Right lobe of liver (tissue), 6 donors: ENCODE measurements at regions not wholly inside any gene's neighbourhood (a gene's known extent, or its start where the extent isn't known, plus 50 kb on each side); places are given as distances from the start of the nearest gene placed in this dataset.

ENCODE experiments used
- ATAC-seq, 4 donors: fragments of 200-7000 bp; cut with Tn5 transposase; one replicate each; pipeline ENCODE4 v1.9.1; 2020; ENCODE audit warnings: mild to moderate bottlenecking in 4 of 4, moderate library complexity in 4 of 4
- DNase-seq, 3 donors: peaks; one replicate each; pipeline ENCODE4 v3.0.0-alpha.2; 2020
- H3K27ac ChIP-seq, 3 donors: fragments of 200-600 bp; one replicate each; pipeline ENCODE4 v1.8.0; 2022
- H3K27me3 ChIP-seq, 2 donors: fragments of 200-600 bp; one replicate each; pipeline ENCODE4 v1.8.0; 2022
- H3K36me3 ChIP-seq, 4 donors: fragments of 200-600 bp; sonication (generic) in 1 of 4; one replicate each; pipeline versions ENCODE4 v1.5.1 to v1.8.0; 2017 to 2022; ENCODE audit warnings: control low read depth in 1 of 4
- H3K4me1 ChIP-seq, 4 donors: fragments of 200-600 bp; sonication (generic) in 1 of 4; one replicate each; pipeline versions ENCODE4 v1.5.1 to v1.8.0; 2017 to 2022; ENCODE audit warnings: control low read depth in 1 of 4
- H3K4me3 ChIP-seq, 3 donors: fragments of 200-600 bp; one replicate each; pipeline ENCODE4 v1.8.0; 2022
- H3K9me3 ChIP-seq, 4 donors: fragments of 200-600 bp; sonication (generic) in 1 of 4; one replicate each; pipeline versions ENCODE4 v1.5.1 to v1.8.0; 2017 to 2022; ENCODE audit warnings: control low read depth in 1 of 4
- POLR2A ChIP-seq: fragments of 450-650 bp; IDR thresholded peaks from one replicate; pipeline ENCODE4 v1.6.1; 2017; ENCODE audit warnings: antibody characterized with exemption, mild to moderate bottlenecking
- WGBS: methylation state at CpG from one replicate; pipeline ENCODE4 v1.1.6; 2018; ENCODE audit warnings: low coverage, low lambda C conversion rate; ENCODE audit not compliant: insufficient coverage; ENCODE audit errors: missing lambda C conversion rate; 5-methylcytosine and 5-hydroxymethylcytosine counted together
- intact Hi-C, 2 donors: fragments of 100-400 bp; cut with DNase I; formaldehyde crosslinking; loops; one replicate each; pipeline versions ENCODE4 v1.11.2 to v1.14.1; 2022
- TF ChIP-seq, protein P1 (sequence below), 4 donors: fragments of 200-600 bp in 3 of 4; fragments of 450-650 bp in 1 of 4; IDR thresholded peaks; one replicate each; pipeline versions ENCODE4 v1.5.1 to v1.8.0; 2016 to 2022; ENCODE audit warnings: antibody characterized with exemption in 4 of 4, mild to moderate bottlenecking in 2 of 4
- donor health status: DM: no; HTN: yes; CAD: no.
- donor health status: DM: no; HTN: no; CAD: no.
- donor health status: DM: no; HTN: no; CAD: no.
- donor health status: DM: no; HTN: yes; CAD: no.
- donor health status: DM: no; HTN: yes; CAD: no.

DNA sequence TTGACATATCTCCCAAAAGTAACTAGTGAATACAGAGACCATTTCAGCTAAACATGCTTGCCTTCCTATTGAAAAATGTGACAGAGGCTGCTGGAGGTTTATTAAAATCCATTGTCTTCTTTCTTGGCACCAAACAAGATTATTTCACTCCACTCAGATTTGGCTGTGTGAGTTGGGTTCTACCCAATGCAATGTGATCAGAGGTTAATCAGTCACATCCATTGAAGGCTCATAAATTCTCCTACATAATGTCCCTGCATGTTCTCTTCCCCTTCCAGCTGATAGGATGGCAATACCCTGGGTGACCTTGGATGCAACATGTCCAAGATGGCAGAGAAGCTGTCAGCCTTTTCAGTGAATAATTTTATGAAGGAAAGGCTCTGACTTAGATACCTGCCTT lies 54.5 kb downstream of the TKTL2 start:
- no peak for DNase-seq
- H3K9me3 ChIP-seq = no peaks in the 10 kb centered on the region
- intact Hi-C loops = no loop called here

DNA sequence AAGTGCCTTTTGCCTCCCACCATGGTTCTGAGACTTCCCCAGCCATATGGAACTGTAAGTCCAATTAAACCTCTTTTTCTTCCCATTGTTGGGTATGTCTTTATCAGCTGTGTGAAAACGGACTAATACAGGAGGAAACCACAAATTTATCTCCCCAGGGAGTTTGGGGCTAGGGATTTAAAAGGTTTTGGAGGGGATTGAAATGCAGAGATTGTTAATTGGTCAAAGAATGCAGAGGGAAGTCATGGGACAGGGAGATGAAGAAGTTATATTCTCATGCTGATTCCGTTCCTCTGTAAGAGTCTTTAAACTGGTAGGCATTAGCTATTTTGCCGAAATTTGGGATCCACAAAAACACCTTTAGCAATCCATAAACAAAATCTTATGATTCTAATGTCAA lies 57.9 kb downstream of the TKTL2 start:
- WGBS = 42% methylated on average over 3 of the region's 3 CpGs

More for the DNA sequence above, 54.5 kb downstream of the TKTL2 start:
- Histone ChIP-seq H3K27me3 (no peaks in the 10 kb centered on the region), H3K4me1 (no peaks in the 10 kb centered on the region), H3K4me3 (no peak overlapping the region), H3K27ac (no peak overlapping the region), H3K36me3 (no peaks in the 10 kb centered on the region)
- ATAC-seq = no peak
- TF ChIP-seq, protein P1, sequence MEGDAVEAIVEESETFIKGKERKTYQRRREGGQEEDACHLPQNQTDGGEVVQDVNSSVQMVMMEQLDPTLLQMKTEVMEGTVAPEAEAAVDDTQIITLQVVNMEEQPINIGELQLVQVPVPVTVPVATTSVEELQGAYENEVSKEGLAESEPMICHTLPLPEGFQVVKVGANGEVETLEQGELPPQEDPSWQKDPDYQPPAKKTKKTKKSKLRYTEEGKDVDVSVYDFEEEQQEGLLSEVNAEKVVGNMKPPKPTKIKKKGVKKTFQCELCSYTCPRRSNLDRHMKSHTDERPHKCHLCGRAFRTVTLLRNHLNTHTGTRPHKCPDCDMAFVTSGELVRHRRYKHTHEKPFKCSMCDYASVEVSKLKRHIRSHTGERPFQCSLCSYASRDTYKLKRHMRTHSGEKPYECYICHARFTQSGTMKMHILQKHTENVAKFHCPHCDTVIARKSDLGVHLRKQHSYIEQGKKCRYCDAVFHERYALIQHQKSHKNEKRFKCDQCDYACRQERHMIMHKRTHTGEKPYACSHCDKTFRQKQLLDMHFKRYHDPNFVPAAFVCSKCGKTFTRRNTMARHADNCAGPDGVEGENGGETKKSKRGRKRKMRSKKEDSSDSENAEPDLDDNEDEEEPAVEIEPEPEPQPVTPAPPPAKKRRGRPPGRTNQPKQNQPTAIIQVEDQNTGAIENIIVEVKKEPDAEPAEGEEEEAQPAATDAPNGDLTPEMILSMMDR (IDR thresholded peaks at IDR 0.05) = no peak
- no peak for TF ChIP-seq POLR2A

DNA sequence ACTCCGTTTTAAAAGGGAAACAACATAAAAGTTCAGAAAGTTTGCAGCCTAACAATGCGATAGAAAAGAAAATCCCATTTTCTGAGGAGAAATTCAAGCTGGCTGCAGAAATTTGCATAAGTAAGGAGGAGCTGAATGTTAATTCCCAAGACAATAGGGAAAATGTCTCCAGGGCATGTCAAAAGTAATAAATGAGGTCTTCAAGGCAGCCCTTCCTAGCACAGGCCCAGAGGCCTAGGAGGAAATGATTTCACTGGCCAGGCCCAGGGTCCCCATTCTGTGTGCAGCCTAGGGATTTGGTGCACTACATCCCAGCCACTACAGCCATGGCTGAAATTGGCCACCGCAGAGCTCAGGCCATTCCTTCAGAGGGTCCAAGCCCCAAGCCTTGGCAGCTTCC lies 59.3 kb downstream of the TKTL2 start:
- Histone ChIP-seq H3K36me3 (no peaks in the 10 kb centered on the region), H3K4me1 (no peaks in the 10 kb centered on the region), H3K4me3 (no peak overlapping the region), H3K9me3 (no peaks in the 10 kb centered on the region), H3K27ac (no peak overlapping the region), H3K27me3 (no peaks in the 10 kb centered on the region)
- DNase-seq = no peak
- intact Hi-C loops = no loop called here
- TF ChIP-seq, protein P1 (IDR thresholded peaks at IDR 0.05) = no peak
- no peak for TF ChIP-seq POLR2A
- no peak for ATAC-seq
- WGBS = 60% methylated on average over 2 of the region's 3 CpGs

More for the DNA sequence above, 57.9 kb downstream of the TKTL2 start:
- no peaks in the 10 kb centered on the region for H3K36me3 ChIP-seq
- H3K4me1 ChIP-seq = no peaks in the 10 kb centered on the region
- no peak for DNase-seq
- ATAC-seq = no peak
- intact Hi-C loops = no loop called here
- no peak overlapping the region for H3K4me3 ChIP-seq
- no peak overlapping the region for H3K27ac ChIP-seq
- H3K9me3 ChIP-seq = no peaks in the 10 kb centered on the region
- no peaks in the 10 kb centered on the region for H3K27me3 ChIP-seq
- no peak for TF ChIP-seq POLR2A
- TF ChIP-seq, protein P1 (IDR thresholded peaks at IDR 0.05) = no peak

DNA sequence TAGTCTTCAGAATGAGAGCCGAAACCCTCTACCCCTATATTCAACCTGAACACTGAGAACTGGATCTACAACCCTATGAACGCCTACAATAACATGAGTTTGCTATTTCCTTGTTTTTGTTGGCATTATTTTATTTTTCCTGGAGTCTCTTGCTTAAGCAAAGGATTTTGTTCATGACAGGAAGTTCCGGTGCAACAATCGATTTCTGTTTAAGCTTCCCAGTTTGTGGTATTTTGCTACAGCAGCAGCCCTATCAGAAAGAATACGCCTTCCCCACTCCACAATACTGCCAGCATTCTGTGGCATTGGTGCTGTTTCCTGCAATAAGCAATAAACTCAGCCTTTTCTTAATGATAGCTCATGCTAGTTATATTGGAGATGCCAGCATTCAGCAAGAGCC lies 60.9 kb downstream of the NPY5R start:
- no peak overlapping the region for H3K4me3 ChIP-seq
- no peak overlapping the region for H3K27ac ChIP-seq
- no peak for DNase-seq
- H3K36me3 ChIP-seq = no peaks in the 10 kb centered on the region
- ATAC-seq = peak in 1 of 4 donors; percentile 43
- no peaks in the 10 kb centered on the region for H3K4me1 ChIP-seq
- intact Hi-C loops = no loop called here
- 15% methylated on average over 5 of the region's 5 CpGs for WGBS
- no peaks in the 10 kb centered on the region for H3K27me3 ChIP-seq
- TF ChIP-seq POLR2A = no peak
- TF ChIP-seq, protein P1 (IDR thresholded peaks at IDR 0.05) = no peak
- no peaks in the 10 kb centered on the region for H3K9me3 ChIP-seq

DNA sequence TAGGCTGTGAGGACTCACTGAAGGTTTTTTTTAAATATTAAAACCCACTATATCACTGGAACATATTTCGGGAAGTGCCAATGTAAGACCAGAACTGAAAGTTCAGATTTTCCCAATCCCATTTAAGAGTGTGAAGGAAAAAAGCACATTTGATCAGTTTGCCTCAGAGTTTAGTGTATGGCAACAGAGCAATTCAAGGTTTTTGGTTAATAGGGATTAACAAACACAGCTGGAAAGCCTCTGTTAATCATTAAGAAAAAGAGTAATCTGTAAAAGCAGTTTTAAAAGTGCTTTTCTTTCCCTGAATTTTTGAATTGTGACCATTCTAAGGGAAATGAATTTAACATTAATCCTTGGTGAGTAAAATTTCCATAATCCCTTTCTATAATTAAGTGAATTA lies 60.4 kb downstream of the NPY5R start:
- no peak for ATAC-seq
- no peaks in the 10 kb centered on the region for H3K27me3 ChIP-seq
- H3K27ac ChIP-seq = no peak overlapping the region
- TF ChIP-seq, protein P1 (IDR thresholded peaks at IDR 0.05) = no peak
- no peak for TF ChIP-seq POLR2A
- H3K36me3 ChIP-seq = no peaks in the 10 kb centered on the region
- no peak overlapping the region for H3K4me3 ChIP-seq
- intact Hi-C loops = no loop called here
- H3K9me3 ChIP-seq = no peaks in the 10 kb centered on the region
- no peaks in the 10 kb centered on the region for H3K4me1 ChIP-seq
- DNase-seq = no peak
- WGBS = 54% methylated on average over 1 of the region's 1 CpG
